ENCODE measurements at regions not wholly inside any gene's neighbourhood (a gene's known extent, or its start where the extent isn't known, plus 50 kb on each side); places are given as distances from the start of the nearest gene placed in this dataset.

- TF ChIP-seq, protein P1, sequence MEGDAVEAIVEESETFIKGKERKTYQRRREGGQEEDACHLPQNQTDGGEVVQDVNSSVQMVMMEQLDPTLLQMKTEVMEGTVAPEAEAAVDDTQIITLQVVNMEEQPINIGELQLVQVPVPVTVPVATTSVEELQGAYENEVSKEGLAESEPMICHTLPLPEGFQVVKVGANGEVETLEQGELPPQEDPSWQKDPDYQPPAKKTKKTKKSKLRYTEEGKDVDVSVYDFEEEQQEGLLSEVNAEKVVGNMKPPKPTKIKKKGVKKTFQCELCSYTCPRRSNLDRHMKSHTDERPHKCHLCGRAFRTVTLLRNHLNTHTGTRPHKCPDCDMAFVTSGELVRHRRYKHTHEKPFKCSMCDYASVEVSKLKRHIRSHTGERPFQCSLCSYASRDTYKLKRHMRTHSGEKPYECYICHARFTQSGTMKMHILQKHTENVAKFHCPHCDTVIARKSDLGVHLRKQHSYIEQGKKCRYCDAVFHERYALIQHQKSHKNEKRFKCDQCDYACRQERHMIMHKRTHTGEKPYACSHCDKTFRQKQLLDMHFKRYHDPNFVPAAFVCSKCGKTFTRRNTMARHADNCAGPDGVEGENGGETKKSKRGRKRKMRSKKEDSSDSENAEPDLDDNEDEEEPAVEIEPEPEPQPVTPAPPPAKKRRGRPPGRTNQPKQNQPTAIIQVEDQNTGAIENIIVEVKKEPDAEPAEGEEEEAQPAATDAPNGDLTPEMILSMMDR (IDR thresholded peaks at IDR 0.05; ENCODE audit: low read depth, low read length): no peak
- DNase-seq (ENCODE audit: extremely low read depth, low read depth): no peak
Measured at GRCh38 chr3:38907426-38907825, 91.4 kb upstream of the SCN10A start.

- DNase-seq (ENCODE audit: extremely low read depth, low read depth): no peak
- TF ChIP-seq, protein P1 (IDR thresholded peaks at IDR 0.05; ENCODE audit: low read depth, low read length): no peak
Measured at GRCh38 chr3:38890426-38890825, 74.4 kb upstream of the SCN10A start.

DNA sequence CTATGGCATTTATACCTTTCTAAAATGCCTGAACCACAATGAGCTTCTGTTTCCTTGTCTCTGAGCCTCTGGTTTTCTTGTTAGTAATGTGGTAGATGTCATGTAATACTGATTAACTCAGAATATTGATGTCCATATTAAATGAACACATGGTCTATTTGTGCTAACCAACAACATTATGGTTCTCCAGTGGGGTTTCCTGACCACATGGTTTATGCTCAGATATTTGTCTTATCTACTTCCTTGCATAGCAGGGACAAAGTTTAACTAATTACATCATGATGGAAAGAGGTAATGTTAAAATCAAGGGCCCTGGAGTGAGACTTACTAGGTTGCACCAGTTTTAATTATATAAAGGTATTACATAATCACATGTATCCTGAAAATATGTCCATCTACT, 62.6 kb upstream of the SCN10A start:
- no peak for DNase-seq (ENCODE audit: extremely low read depth, low read depth)

More for the DNA sequence above, 62.6 kb upstream of the SCN10A start:
- TF ChIP-seq, protein P1 (IDR thresholded peaks at IDR 0.05; ENCODE audit: low read depth, low read length): no peak
